ENCODE measurements at regions not wholly inside any gene's neighbourhood (a gene's known extent, or its start where the extent isn't known, plus 50 kb on each side); places are given as distances from the start of the nearest gene placed in this dataset.

- Histone ChIP-seq H3K9me3 (ENCODE audit: low read depth) (no peaks in the 10 kb centered on the region), H2AFZ (replicated peaks) (no peak overlapping the region), H3K36me3 (no peaks in the 10 kb centered on the region), H3F3A (ENCODE audit: low read depth) (no peaks in the 10 kb centered on the region), H3K27me3 (no peaks in the 10 kb centered on the region), H4K20me1 (ENCODE audit: low read depth) (no peaks in the 10 kb centered on the region), H3K4me3 (no peak overlapping the region), H3K27ac (no peak overlapping the region), H3K4me1 (no peaks in the 10 kb centered on the region), H3K4me2 (no peak overlapping the region), H3K9ac (no peak overlapping the region), H3K79me2 (ENCODE audit: low read depth) (no peaks in the 10 kb centered on the region)
- Mint-ChIP-seq H3K27me3 (ENCODE audit: insufficient read depth, low read depth) (no peaks in the 10 kb centered on the region), H3K4me1 (no peaks in the 10 kb centered on the region), H3K4me3 (no peak overlapping the region), H3K27ac (no peak overlapping the region), H3K36me3 (no peaks in the 10 kb centered on the region), H3K9me3 (no peaks in the 10 kb centered on the region)
- TF ChIP-seq EZH2 (IDR thresholded peaks at IDR 0.05): no peak
- no peak for DNase-seq (ENCODE audit: low spot score)
Measured at GRCh38 chr3:101085752-101086151, 92.5 kb upstream of the ABI3BP start.

- Histone ChIP-seq H4K20me1 (ENCODE audit: low read depth) (no peaks in the 10 kb centered on the region), H3K27me3 (no peaks in the 10 kb centered on the region), H3K79me2 (ENCODE audit: low read depth) (no peaks in the 10 kb centered on the region), H3K9ac (no peak overlapping the region), H3F3A (ENCODE audit: low read depth) (no peaks in the 10 kb centered on the region), H3K36me3 (no peaks in the 10 kb centered on the region), H3K4me3 (no peak overlapping the region), H3K27ac (no peak overlapping the region), H3K4me1 (no peaks in the 10 kb centered on the region), H3K4me2 (no peak overlapping the region), H3K9me3 (ENCODE audit: low read depth) (no peaks in the 10 kb centered on the region), H2AFZ (replicated peaks) (no peak overlapping the region)
- H3K9me3 Mint-ChIP-seq: no peaks in the 10 kb centered on the region
- no peak overlapping the region for H3K4me3 Mint-ChIP-seq
- H3K27ac Mint-ChIP-seq: no peak overlapping the region
- DNase-seq (ENCODE audit: low spot score): no peak
- TF ChIP-seq EZH2 (IDR thresholded peaks at IDR 0.05) (no peak), CTCF (IDR thresholded peaks at IDR 0.05) (no peak), EZH2phosphoT487 (IDR thresholded peaks at IDR 0.05) (no peak)
- no peaks in the 10 kb centered on the region for H3K4me1 Mint-ChIP-seq
- no peaks in the 10 kb centered on the region for H3K27me3 Mint-ChIP-seq (ENCODE audit: insufficient read depth, low read depth)
- no peaks in the 10 kb centered on the region for H3K36me3 Mint-ChIP-seq
Measured at GRCh38 chr3:101084404-101084803, 91.2 kb upstream of the ABI3BP start.

- no peak for DNase-seq (ENCODE audit: low spot score)
- Histone ChIP-seq H3K4me2 (no peak overlapping the region), H3K27me3 (no peaks in the 10 kb centered on the region), H3K9ac (no peak overlapping the region), H3K36me3 (no peaks in the 10 kb centered on the region), H4K20me1 (ENCODE audit: low read depth) (no peaks in the 10 kb centered on the region), H2AFZ (replicated peaks) (no peak overlapping the region), H3F3A (ENCODE audit: low read depth) (no peaks in the 10 kb centered on the region), H3K4me3 (no peak overlapping the region), H3K79me2 (ENCODE audit: low read depth) (no peaks in the 10 kb centered on the region), H3K27ac (no peak overlapping the region), H3K4me1 (no peaks in the 10 kb centered on the region), H3K9me3 (ENCODE audit: low read depth) (no peaks in the 10 kb centered on the region)
- Mint-ChIP-seq H3K27me3 (ENCODE audit: insufficient read depth, low read depth) (no peaks in the 10 kb centered on the region), H3K4me3 (no peak overlapping the region), H3K4me1 (no peaks in the 10 kb centered on the region), H3K36me3 (no peaks in the 10 kb centered on the region), H3K9me3 (no peaks in the 10 kb centered on the region), H3K27ac (no peak overlapping the region)
- no peak for TF ChIP-seq EZH2phosphoT487 (IDR thresholded peaks at IDR 0.05)
Measured at GRCh38 chr3:101081999-101082398, 88.8 kb upstream of the ABI3BP start.

- no peaks in the 10 kb centered on the region for H3K27me3 Mint-ChIP-seq (ENCODE audit: insufficient read depth, low read depth)
- TF ChIP-seq CTCF (IDR thresholded peaks at IDR 0.05): no peak
- TF ChIP-seq EZH2 (IDR thresholded peaks at IDR 0.05): no peak
- no peak for TF ChIP-seq EZH2phosphoT487 (IDR thresholded peaks at IDR 0.05)
Measured at GRCh38 chr3:101081446-101081845, 88.2 kb upstream of the ABI3BP start.

More at GRCh38 chr3:101081446-101081845, 88.2 kb upstream of the ABI3BP start:
- Mint-ChIP-seq H3K9me3 (no peaks in the 10 kb centered on the region), H3K36me3 (no peaks in the 10 kb centered on the region), H3K4me3 (no peak overlapping the region), H3K27ac (no peak overlapping the region), H3K4me1 (no peaks in the 10 kb centered on the region)
- no peaks in the 10 kb centered on the region for H3K36me3 ChIP-seq
- no peak overlapping the region for H3K9ac ChIP-seq
- H3K4me2 ChIP-seq: no peak overlapping the region
- H3F3A ChIP-seq (ENCODE audit: low read depth): no peaks in the 10 kb centered on the region
- no peak overlapping the region for H2AFZ ChIP-seq (replicated peaks)
- no peaks in the 10 kb centered on the region for H4K20me1 ChIP-seq (ENCODE audit: low read depth)
- DNase-seq (ENCODE audit: low spot score): no peak
- H3K4me1 ChIP-seq: no peaks in the 10 kb centered on the region
- H3K4me3 ChIP-seq: no peak overlapping the region
- H3K27ac ChIP-seq: no peak overlapping the region
- no peaks in the 10 kb centered on the region for H3K9me3 ChIP-seq (ENCODE audit: low read depth)
- no peaks in the 10 kb centered on the region for H3K27me3 ChIP-seq
- H3K79me2 ChIP-seq (ENCODE audit: low read depth): no peaks in the 10 kb centered on the region

Measured in neural progenitor cell (in vitro differentiated cells).